Lower leg skin (tissue), 3 donors: ENCODE measurements at regions not wholly inside any gene's neighbourhood (a gene's known extent, or its start where the extent isn't known, plus 50 kb on each side); places are given as distances from the start of the nearest gene placed in this dataset.

Source experiments
- POLR2A ChIP-seq, 2 donors: fragments of 450-650 bp; IDR thresholded peaks; one replicate each; pipeline ENCODE4 v1.6.1; 2016 to 2017; ENCODE audit warnings: antibody characterized with exemption in 2 of 2, mild to moderate bottlenecking in 1 of 2, moderate library complexity in 1 of 2
- TF ChIP-seq, protein P1 (sequence below), 3 donors: fragments of 450-650 bp; IDR thresholded peaks; one replicate each; pipeline ENCODE4 v1.5.1; 2016; ENCODE audit warnings: antibody characterized with exemption in 3 of 3, mild to moderate bottlenecking in 3 of 3, moderate library complexity in 2 of 3

DNA sequence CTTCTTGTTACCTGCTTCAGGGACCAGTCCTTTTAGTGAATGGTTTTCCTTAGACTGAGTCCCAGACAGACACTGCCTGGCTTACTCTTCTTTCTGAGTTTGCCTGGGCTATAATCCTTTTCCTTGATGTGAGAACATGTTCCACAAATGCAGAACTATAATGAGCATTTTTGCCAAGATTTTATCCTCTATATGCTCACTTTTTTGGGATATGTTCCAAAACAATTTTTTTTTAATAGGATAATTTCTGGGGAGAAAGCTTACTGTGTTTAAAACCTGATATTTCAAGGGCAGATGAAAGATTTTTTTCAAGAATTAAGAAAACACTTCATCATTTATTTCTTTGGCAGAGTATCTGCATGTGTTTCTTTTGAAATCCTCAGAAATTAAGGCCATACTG, 110.0 kb upstream of the TENM4 start:
- TF ChIP-seq, protein P1, sequence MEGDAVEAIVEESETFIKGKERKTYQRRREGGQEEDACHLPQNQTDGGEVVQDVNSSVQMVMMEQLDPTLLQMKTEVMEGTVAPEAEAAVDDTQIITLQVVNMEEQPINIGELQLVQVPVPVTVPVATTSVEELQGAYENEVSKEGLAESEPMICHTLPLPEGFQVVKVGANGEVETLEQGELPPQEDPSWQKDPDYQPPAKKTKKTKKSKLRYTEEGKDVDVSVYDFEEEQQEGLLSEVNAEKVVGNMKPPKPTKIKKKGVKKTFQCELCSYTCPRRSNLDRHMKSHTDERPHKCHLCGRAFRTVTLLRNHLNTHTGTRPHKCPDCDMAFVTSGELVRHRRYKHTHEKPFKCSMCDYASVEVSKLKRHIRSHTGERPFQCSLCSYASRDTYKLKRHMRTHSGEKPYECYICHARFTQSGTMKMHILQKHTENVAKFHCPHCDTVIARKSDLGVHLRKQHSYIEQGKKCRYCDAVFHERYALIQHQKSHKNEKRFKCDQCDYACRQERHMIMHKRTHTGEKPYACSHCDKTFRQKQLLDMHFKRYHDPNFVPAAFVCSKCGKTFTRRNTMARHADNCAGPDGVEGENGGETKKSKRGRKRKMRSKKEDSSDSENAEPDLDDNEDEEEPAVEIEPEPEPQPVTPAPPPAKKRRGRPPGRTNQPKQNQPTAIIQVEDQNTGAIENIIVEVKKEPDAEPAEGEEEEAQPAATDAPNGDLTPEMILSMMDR (IDR thresholded peaks at IDR 0.05), result no peak
- TF ChIP-seq POLR2A (IDR thresholded peaks at IDR 0.05), result no peak
